ENCODE measurements at regions not wholly inside any gene's neighbourhood (a gene's known extent, or its start where the extent isn't known, plus 50 kb on each side); places are given as distances from the start of the nearest gene placed in this dataset.

DNA sequence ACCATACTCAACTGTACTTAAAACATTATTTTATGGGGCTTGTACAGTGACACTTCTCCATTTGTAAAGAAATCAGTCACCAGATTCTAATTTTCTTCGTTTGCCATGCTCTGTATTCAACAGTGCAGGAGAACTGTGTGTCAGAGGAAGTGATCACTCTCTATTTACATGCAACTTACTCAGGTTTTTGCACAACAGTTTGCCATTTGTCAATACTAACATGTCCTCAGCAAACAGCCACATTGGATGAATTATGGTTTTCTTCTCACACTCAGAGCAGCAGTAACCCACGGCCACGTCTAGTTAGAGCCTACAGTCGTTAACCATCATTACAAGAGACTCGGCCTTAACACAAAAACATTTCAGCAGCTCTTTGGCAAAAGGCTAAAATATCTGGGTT is 69.2 kb upstream of the SP4 start:
- no peak for ATAC-seq
- Histone ChIP-seq H3K9ac (ENCODE audit: control insufficient read depth, insufficient read depth, low read length) (no peak overlapping the region), H4K20me1 (ENCODE audit: control insufficient read depth, insufficient read depth) (no peaks in the 10 kb centered on the region), H3K4me2 (ENCODE audit: control insufficient read depth, insufficient read depth) (no peak overlapping the region), H3K79me2 (ENCODE audit: control insufficient read depth, insufficient read depth, low read length) (no peaks in the 10 kb centered on the region), H3K9me3 (replicated peaks; ENCODE audit: control insufficient read depth, insufficient read depth, low read length) (peaks cover 2% of the 10 kb centered on the region; the same call in 2 of the 3 replicates), H3K27ac (ENCODE audit: control insufficient read depth, insufficient read depth) (no peak overlapping the region; the same call in 1 of the 2 replicates), H3K36me3 (ENCODE audit: control insufficient read depth in 2 of 2, insufficient read depth in 2 of 2, low read length in 1 of 2) (no peaks in the 10 kb centered on the region), H3K27me3 (replicated peaks in 1 of 2; ENCODE audit: control insufficient read depth in 2 of 2, insufficient read depth in 2 of 2, low read length in 1 of 2) (no peaks in the 10 kb centered on the region), H2AFZ (ENCODE audit: control insufficient read depth, low read depth, low read length) (peak overlapping the region; percentile 19), H3K4me1 (ENCODE audit: control insufficient read depth, insufficient read depth, low read length) (peaks cover 38% of the 10 kb centered on the region), H3K4me3 (no peak overlapping the region)
- in situ Hi-C loops (cut with MboI) = loop anchor here (10.0 to 25.0 kb wide), 2 partner anchors 586 to 1121 kb away; partner anchors contain the start of gene CDCA7L
- FAIRE-seq = no peak
- DNase-seq (ENCODE audit: low read depth, low spot score) = no peak
- ChIA-PET CTCF (interaction anchor here (0.7 to 2.0 kb wide), 7 partner anchors 13 to 170 kb away, joined by 3 to 7 read pairs (median 3); no protein-coding TSS in a partner anchor), SMC1A (ENCODE audit: uncharacterized antibody, unreplicated experiment) (interaction anchor here (0.8 to 4.6 kb wide), 10 partner anchors 9 to 96 kb away, joined by 3 to 40 read pairs (median 6); partner anchors contain the start of gene SP4), RAD21 (ENCODE audit: unreplicated experiment) (interaction anchor here (0.6 to 3.2 kb wide), 6 partner anchors 11 to 581 kb away, joined by 3 to 13 read pairs (median 8); no protein-coding TSS in a partner anchor), POLR2A (interaction anchor here (1.0 to 1.8 kb wide), 3 partner anchors 14 to 69 kb away, joined by 4 to 5 read pairs (median 5); partner anchors contain the start of gene SP4)
- TF ChIP-seq ZNF24 (IDR thresholded peaks at IDR 0.05) (peak; percentile 35; the same call in 1 of the 2 replicates), STAT3 (IDR thresholded peaks at IDR 0.05; ENCODE audit: low read depth, low read length) (no peak), CBX5 (IDR thresholded peaks at IDR 0.05; ENCODE audit: low read depth) (no peak), SPI1 (IDR thresholded peaks at IDR 0.05; ENCODE audit: borderline replicate concordance, insufficient read depth, low read depth, low read length) (peak; percentile 56; the same call in 1 of the 2 replicates), PAX8 (IDR thresholded peaks at IDR 0.05) (no peak)
- intact Hi-C loops (cut with micrococcal nuclease; ENCODE audit: unreplicated experiment) = loop anchor here (10.0 kb wide), 1 partner anchor 586 kb away; the partner anchor contains the start of gene CDCA7L
- 49% methylated on average over 5 of the region's 5 CpGs for WGBS (ENCODE audit: insufficient coverage, insufficient replicate concordance, low lambda C conversion rate, missing lambda C conversion rate)
- no TSS peak for BruUV-seq (replicated peaks)

DNA sequence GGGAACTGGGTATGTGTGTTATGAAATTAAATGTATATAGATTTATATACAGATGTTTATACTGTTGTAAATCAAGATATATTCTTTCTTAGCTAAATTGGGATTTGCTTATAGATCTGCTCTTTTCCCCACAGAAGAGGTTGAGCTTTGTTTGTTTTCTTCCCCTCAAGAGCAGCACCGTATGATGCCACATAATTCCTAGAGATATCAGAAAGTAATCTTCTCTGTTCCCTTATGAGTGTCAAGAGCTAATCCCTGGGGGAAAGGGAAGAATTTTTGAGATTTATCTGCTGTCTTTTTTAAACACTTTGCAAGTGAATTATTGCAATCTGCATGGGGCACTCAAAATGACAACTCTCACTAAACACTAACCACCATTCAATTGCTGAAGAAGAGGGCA is 68.7 kb upstream of the SP4 start:
- intact Hi-C loops (cut with micrococcal nuclease; ENCODE audit: unreplicated experiment) (loop anchor here (10.0 kb wide), 1 partner anchor 586 kb away; the partner anchor contains the start of gene CDCA7L), in situ Hi-C loops (cut with MboI) (loop anchor here (10.0 to 25.0 kb wide), 2 partner anchors 586 to 1122 kb away; partner anchors contain the start of gene CDCA7L)
- no peaks in the 10 kb centered on the region for H3K27me3 ChIP-seq (replicated peaks in 1 of 2; ENCODE audit: control insufficient read depth in 2 of 2, insufficient read depth in 2 of 2, low read length in 1 of 2)
- ChIA-PET POLR2A (interaction anchor here (1.0 to 1.8 kb wide), 3 partner anchors 14 to 68 kb away, joined by 4 to 5 read pairs (median 5); partner anchors contain the start of gene SP4), CTCF (interaction anchor here (0.7 to 2.0 kb wide), 6 partner anchors 14 to 170 kb away, joined by 3 to 7 read pairs (median 3); no protein-coding TSS in a partner anchor), SMC1A (ENCODE audit: uncharacterized antibody, unreplicated experiment) (interaction anchor here (0.5 to 4.6 kb wide), 10 partner anchors 9 to 227 kb away, joined by 3 to 40 read pairs (median 6); partner anchors contain the start of gene SP4), RAD21 (ENCODE audit: unreplicated experiment) (interaction anchor here (1.0 to 3.2 kb wide), 5 partner anchors 10 to 581 kb away, joined by 3 to 13 read pairs (median 12); no protein-coding TSS in a partner anchor)
- no peak overlapping the region; the same call in 1 of the 2 replicates for H3K27ac ChIP-seq (ENCODE audit: control insufficient read depth, insufficient read depth)
- no peaks in the 10 kb centered on the region for H3K36me3 ChIP-seq (ENCODE audit: control insufficient read depth in 2 of 2, insufficient read depth in 2 of 2, low read length in 1 of 2)
- H3K9ac ChIP-seq (ENCODE audit: control insufficient read depth, insufficient read depth, low read length) = no peak overlapping the region
- BruUV-seq (replicated peaks) = no TSS peak
- H3K9me3 ChIP-seq (replicated peaks; ENCODE audit: control insufficient read depth, insufficient read depth, low read length) = peaks cover 2% of the 10 kb centered on the region; the same call in 2 of the 3 replicates
- H3K79me2 ChIP-seq (ENCODE audit: control insufficient read depth, insufficient read depth, low read length) = no peaks in the 10 kb centered on the region
- DNase-seq (ENCODE audit: low read depth, low spot score) (no peak), ATAC-seq (no peak), FAIRE-seq (no peak)
- peak overlapping the region; percentile 19; the same call in 1 of the 2 replicates for H2AFZ ChIP-seq (ENCODE audit: control insufficient read depth, low read depth, low read length)
- H3K4me1 ChIP-seq (ENCODE audit: control insufficient read depth, insufficient read depth, low read length) = peaks cover 33% of the 10 kb centered on the region
- no peaks in the 10 kb centered on the region for H4K20me1 ChIP-seq (ENCODE audit: control insufficient read depth, insufficient read depth)
- H3K4me2 ChIP-seq (ENCODE audit: control insufficient read depth, insufficient read depth) = no peak overlapping the region
- H3K4me3 ChIP-seq = no peak overlapping the region
- WGBS (ENCODE audit: insufficient coverage, insufficient replicate concordance, low lambda C conversion rate, missing lambda C conversion rate) = 62% methylated on average over 1 of the region's 1 CpG
- TF ChIP-seq WRNIP1 (IDR thresholded peaks at IDR 0.05; ENCODE audit: borderline replicate concordance, low read depth, low read length) (no peak), CREB1 (IDR thresholded peaks at IDR 0.05; ENCODE audit: low read depth) (no peak), ZNF274 (IDR thresholded peaks at IDR 0.05; ENCODE audit: insufficient read depth, insufficient read length) (no peak), NFIC (IDR thresholded peaks at IDR 0.05; ENCODE audit: low read depth, low read length) (no peak), IKZF1 (conservative IDR thresholded peaks at IDR 0.05) (no peak)
- TF ChIP-seq, protein P1, sequence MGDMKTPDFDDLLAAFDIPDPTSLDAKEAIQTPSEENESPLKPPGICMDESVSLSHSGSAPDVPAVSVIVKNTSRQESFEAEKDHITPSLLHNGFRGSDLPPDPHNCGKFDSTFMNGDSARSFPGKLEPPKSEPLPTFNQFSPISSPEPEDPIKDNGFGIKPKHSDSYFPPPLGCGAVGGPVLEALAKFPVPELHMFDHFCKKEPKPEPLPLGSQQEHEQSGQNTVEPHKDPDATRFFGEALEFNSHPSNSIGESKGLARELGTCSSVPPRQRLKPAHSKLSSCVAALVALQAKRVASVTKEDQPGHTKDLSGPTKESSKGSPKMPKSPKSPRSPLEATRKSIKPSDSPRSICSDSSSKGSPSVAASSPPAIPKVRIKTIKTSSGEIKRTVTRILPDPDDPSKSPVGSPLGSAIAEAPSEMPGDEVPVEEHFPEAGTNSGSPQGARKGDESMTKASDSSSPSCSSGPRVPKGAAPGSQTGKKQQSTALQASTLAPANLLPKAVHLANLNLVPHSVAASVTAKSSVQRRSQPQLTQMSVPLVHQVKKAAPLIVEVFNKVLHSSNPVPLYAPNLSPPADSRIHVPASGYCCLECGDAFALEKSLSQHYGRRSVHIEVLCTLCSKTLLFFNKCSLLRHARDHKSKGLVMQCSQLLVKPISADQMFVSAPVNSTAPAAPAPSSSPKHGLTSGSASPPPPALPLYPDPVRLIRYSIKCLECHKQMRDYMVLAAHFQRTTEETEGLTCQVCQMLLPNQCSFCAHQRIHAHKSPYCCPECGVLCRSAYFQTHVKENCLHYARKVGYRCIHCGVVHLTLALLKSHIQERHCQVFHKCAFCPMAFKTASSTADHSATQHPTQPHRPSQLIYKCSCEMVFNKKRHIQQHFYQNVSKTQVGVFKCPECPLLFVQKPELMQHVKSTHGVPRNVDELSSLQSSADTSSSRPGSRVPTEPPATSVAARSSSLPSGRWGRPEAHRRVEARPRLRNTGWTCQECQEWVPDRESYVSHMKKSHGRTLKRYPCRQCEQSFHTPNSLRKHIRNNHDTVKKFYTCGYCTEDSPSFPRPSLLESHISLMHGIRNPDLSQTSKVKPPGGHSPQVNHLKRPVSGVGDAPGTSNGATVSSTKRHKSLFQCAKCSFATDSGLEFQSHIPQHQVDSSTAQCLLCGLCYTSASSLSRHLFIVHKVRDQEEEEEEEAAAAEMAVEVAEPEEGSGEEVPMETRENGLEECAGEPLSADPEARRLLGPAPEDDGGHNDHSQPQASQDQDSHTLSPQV (IDR thresholded peaks at IDR 0.05) = no peak
